ENCODE measurements at regions not wholly inside any gene's neighbourhood (a gene's known extent, or its start where the extent isn't known, plus 50 kb on each side); places are given as distances from the start of the nearest gene placed in this dataset.

- TF ChIP-seq, protein P1, sequence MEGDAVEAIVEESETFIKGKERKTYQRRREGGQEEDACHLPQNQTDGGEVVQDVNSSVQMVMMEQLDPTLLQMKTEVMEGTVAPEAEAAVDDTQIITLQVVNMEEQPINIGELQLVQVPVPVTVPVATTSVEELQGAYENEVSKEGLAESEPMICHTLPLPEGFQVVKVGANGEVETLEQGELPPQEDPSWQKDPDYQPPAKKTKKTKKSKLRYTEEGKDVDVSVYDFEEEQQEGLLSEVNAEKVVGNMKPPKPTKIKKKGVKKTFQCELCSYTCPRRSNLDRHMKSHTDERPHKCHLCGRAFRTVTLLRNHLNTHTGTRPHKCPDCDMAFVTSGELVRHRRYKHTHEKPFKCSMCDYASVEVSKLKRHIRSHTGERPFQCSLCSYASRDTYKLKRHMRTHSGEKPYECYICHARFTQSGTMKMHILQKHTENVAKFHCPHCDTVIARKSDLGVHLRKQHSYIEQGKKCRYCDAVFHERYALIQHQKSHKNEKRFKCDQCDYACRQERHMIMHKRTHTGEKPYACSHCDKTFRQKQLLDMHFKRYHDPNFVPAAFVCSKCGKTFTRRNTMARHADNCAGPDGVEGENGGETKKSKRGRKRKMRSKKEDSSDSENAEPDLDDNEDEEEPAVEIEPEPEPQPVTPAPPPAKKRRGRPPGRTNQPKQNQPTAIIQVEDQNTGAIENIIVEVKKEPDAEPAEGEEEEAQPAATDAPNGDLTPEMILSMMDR (IDR thresholded peaks at IDR 0.05): no peak
- no peak for TF ChIP-seq POLR2A (IDR thresholded peaks at IDR 0.05)
- no peak for TF ChIP-seq POLR2AphosphoS5 (IDR thresholded peaks at IDR 0.05)
Measured at GRCh38 chr12:76707772-76708171, 56.1 kb upstream of the ZDHHC17 start.
